Sigmoid colon (tissue), 6 donors: ENCODE measurements at regions not wholly inside any gene's neighbourhood (a gene's known extent, or its start where the extent isn't known, plus 50 kb on each side); places are given as distances from the start of the nearest gene placed in this dataset.

ENCODE experiments used
- DNase-seq: peaks from one replicate; pipeline ENCODE4 v3.0.0-alpha.2; 2019
- H3K27ac ChIP-seq, 4 donors: fragments of 200-600 bp; sonication (generic); one replicate each; pipeline ENCODE4 v1.5.1; 2016 to 2019; ENCODE audit warnings: mild to moderate bottlenecking in 1 of 4
- H3K27me3 ChIP-seq, 3 donors: fragments of 200-600 bp; sonication (generic); one replicate each; pipeline ENCODE4 v1.5.1; 2019; ENCODE audit warnings: mild to moderate bottlenecking in 1 of 3
- H3K36me3 ChIP-seq, 4 donors: fragments of 200-600 bp; sonication (generic); one replicate each; pipeline ENCODE4 v1.5.1; 2016 to 2019
- H3K4me1 ChIP-seq, 4 donors: fragments of 200-600 bp; sonication (generic); one replicate each; pipeline ENCODE4 v1.5.1; 2017 to 2019
- H3K4me3 ChIP-seq, 4 donors: fragments of 200-600 bp; sonication (generic); one replicate each; pipeline ENCODE4 v1.5.1; 2017 to 2019; ENCODE audit warnings: mild to moderate bottlenecking in 2 of 4, moderate library complexity in 1 of 4
- H3K9me3 ChIP-seq, 4 donors: fragments of 200-600 bp in 3 of 4; sonication (generic) in 3 of 4; one replicate each; pipeline versions ENCODE4 v1.5.1 to v1.6.1; 2013 to 2019
- EP300 ChIP-seq, 4 donors: sonication (generic); formaldehyde crosslinking; IDR thresholded peaks; one replicate each; pipeline ENCODE4 v1.6.1; 2017; ENCODE audit warnings: antibody characterized with exemption in 4 of 4
- POLR2A ChIP-seq, 2 donors: fragments of 450-650 bp; IDR thresholded peaks; one replicate each; pipeline ENCODE4 v1.6.1; 2016; ENCODE audit warnings: antibody characterized with exemption in 2 of 2, mild to moderate bottlenecking in 2 of 2, moderate library complexity in 2 of 2
- POLR2AphosphoS5 ChIP-seq, 4 donors: sonication (generic); formaldehyde crosslinking; IDR thresholded peaks; one replicate each; pipeline ENCODE4 v1.6.1; 2017; ENCODE audit warnings: antibody characterized with exemption in 4 of 4
- WGBS, 2 donors: extraction: QIAGEN DNeasy Blood & Tissue Kit; methylation state at CpG; one replicate each; pipeline ENCODE4 v1.1.7; 2013; 5-methylcytosine and 5-hydroxymethylcytosine counted together
- intact Hi-C: fragments of 100-400 bp; cut with DNase I; formaldehyde crosslinking; loops from one replicate; pipeline ENCODE4 v1.15.1; 2023
- TF ChIP-seq, protein P1 (sequence below), 4 experiments: fragments of 450-650 bp in 3 of 4; fragments of 200-600 bp in 1 of 4; IDR thresholded peaks; one replicate each; pipeline ENCODE4 v1.5.1; 2016 to 2019; ENCODE audit warnings: antibody characterized with exemption in 4 of 4, mild to moderate bottlenecking in 3 of 4, moderate library complexity in 2 of 4
- donor health status: healthy with polysubstance abuse.
- donor health status: healthy.

GRCh38 chr22:22391543-22391942, 117.0 kb downstream of the ZNF280B start:
- no peak for DNase-seq
- no peak overlapping the region for H3K4me3 ChIP-seq
- TF ChIP-seq POLR2AphosphoS5 (IDR thresholded peaks at IDR 0.05) (no peak), EP300 (IDR thresholded peaks at IDR 0.05) (no peak), POLR2A (IDR thresholded peaks at IDR 0.05) (no peak)
- TF ChIP-seq, protein P1, sequence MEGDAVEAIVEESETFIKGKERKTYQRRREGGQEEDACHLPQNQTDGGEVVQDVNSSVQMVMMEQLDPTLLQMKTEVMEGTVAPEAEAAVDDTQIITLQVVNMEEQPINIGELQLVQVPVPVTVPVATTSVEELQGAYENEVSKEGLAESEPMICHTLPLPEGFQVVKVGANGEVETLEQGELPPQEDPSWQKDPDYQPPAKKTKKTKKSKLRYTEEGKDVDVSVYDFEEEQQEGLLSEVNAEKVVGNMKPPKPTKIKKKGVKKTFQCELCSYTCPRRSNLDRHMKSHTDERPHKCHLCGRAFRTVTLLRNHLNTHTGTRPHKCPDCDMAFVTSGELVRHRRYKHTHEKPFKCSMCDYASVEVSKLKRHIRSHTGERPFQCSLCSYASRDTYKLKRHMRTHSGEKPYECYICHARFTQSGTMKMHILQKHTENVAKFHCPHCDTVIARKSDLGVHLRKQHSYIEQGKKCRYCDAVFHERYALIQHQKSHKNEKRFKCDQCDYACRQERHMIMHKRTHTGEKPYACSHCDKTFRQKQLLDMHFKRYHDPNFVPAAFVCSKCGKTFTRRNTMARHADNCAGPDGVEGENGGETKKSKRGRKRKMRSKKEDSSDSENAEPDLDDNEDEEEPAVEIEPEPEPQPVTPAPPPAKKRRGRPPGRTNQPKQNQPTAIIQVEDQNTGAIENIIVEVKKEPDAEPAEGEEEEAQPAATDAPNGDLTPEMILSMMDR (IDR thresholded peaks at IDR 0.05), result no peak

GRCh38 chr22:22392131-22392530, 116.4 kb downstream of the ZNF280B start:
- TF ChIP-seq POLR2AphosphoS5 (IDR thresholded peaks at IDR 0.05), result no peak
- intact Hi-C loops, result no loop called here
- Histone ChIP-seq H3K27ac (no peak overlapping the region), H3K27me3 (peaks cover 0 to 3% (median 0%) of the 10 kb centered on the region in 3 donors), H3K4me3 (no peak overlapping the region), H3K36me3 (no peaks in the 10 kb centered on the region), H3K9me3 (no peaks in the 10 kb centered on the region), H3K4me1 (peaks cover 0 to 4% (median 0%) of the 10 kb centered on the region in 4 donors)
- whole genome bisulfite sequencing, 2 donors, result 73 to 84% methylated on average over 4 of the region's 4 CpGs
- no peak for DNase-seq

More at GRCh38 chr22:22391543-22391942, 117.0 kb downstream of the ZNF280B start:
- Histone ChIP-seq H3K27me3 (peaks cover 0 to 9% (median 0%) of the 10 kb centered on the region in 3 donors), H3K9me3 (no peaks in the 10 kb centered on the region), H3K4me1 (no peaks in the 10 kb centered on the region), H3K36me3 (no peaks in the 10 kb centered on the region), H3K27ac (no peak overlapping the region)
- intact Hi-C loops, result no loop called here

DNA sequence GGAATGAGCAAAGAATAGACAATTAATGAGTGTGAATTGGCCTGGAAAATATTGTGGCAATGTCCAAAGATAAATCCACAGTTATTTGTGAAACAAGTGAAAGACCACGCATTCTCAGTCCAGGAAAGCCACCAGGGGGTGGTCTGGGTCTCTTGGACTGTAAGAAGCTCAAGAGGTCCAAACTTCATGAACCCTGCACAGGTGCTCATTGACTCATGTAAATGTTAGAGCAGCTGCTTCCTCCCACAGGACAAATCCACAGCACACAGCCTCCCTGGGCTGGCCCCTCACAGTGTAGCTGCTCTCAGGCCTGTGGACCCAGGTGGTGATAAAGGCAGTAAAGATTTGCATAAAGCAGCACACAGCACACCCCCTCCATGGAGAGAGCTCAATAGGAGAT, 114.0 kb downstream of the ZNF280B start:
- no peaks in the 10 kb centered on the region for H3K27me3 ChIP-seq
- DNase-seq, result no peak
- TF ChIP-seq POLR2AphosphoS5 (IDR thresholded peaks at IDR 0.05) (no peak), EP300 (IDR thresholded peaks at IDR 0.05) (no peak), POLR2A (IDR thresholded peaks at IDR 0.05) (no peak)
- TF ChIP-seq, protein P1 (IDR thresholded peaks at IDR 0.05), result no peak

DNA sequence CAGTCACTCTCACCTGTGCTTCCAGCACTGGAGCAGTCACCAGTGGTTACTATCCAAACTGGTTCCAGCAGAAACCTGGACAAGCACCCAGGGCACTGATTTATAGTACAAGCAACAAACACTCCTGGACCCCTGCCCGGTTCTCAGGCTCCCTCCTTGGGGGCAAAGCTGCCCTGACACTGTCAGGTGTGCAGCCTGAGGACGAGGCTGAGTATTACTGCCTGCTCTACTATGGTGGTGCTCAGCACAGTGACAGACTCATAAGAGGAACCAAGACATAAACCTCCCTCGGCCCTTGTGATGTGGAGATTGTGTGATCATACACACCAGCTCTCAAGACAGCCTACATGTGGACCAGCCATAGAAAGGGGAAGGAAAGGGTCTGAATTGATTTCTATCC, 113.3 kb downstream of the ZNF280B start:
- Histone ChIP-seq H3K27ac (no peak overlapping the region), H3K4me3 (no peak overlapping the region), H3K9me3 (no peaks in the 10 kb centered on the region), H3K36me3 (no peaks in the 10 kb centered on the region), H3K4me1 (peaks cover 0 to 4% (median 0%) of the 10 kb centered on the region in 4 donors), H3K27me3 (no peaks in the 10 kb centered on the region)
- TF ChIP-seq EP300 (IDR thresholded peaks at IDR 0.05), result no peak
- no peak for TF ChIP-seq POLR2A (IDR thresholded peaks at IDR 0.05)
- TF ChIP-seq POLR2AphosphoS5 (IDR thresholded peaks at IDR 0.05), result no peak
- TF ChIP-seq, protein P1 (IDR thresholded peaks at IDR 0.05), result no peak
- DNase-seq, result no peak
- intact Hi-C loops, result no loop called here
- 32 to 33% methylated on average over 3 of the region's 3 CpGs for WGBS, 2 donors

More for the DNA sequence above, 114.0 kb downstream of the ZNF280B start:
- intact Hi-C loops, result no loop called here
- Histone ChIP-seq H3K9me3 (no peaks in the 10 kb centered on the region), H3K27ac (no peak overlapping the region), H3K36me3 (no peaks in the 10 kb centered on the region), H3K4me3 (no peak overlapping the region), H3K4me1 (peaks cover 0 to 4% (median 0%) of the 10 kb centered on the region in 4 donors)
- WGBS, 2 donors, result 66 to 87% methylated on average over 1 of the region's 1 CpG

GRCh38 chr22:22396741-22397291, 111.7 kb downstream of the ZNF280B start:
- peaks cover 0 to 4% (median 0%) of the 10 kb centered on the region in 4 donors for H3K4me1 ChIP-seq
- 72 to 73% methylated on average over 7 of the region's 7 CpGs for WGBS, 2 donors
- no peak overlapping the region for H3K4me3 ChIP-seq
- intact Hi-C loops, result no loop called here
- H3K9me3 ChIP-seq, result no peaks in the 10 kb centered on the region
- no peaks in the 10 kb centered on the region for H3K27me3 ChIP-seq
- TF ChIP-seq POLR2A (IDR thresholded peaks at IDR 0.05) (no peak), POLR2AphosphoS5 (IDR thresholded peaks at IDR 0.05) (no peak), EP300 (IDR thresholded peaks at IDR 0.05) (no peak)
- TF ChIP-seq, protein P1 (IDR thresholded peaks at IDR 0.05), result no peak
- H3K27ac ChIP-seq, result peak overlapping the region in 2 of 4 donors; percentile 6 to 42
- no peak for DNase-seq
- H3K36me3 ChIP-seq, result no peaks in the 10 kb centered on the region
